H7 (cell line): ENCODE measurements at regions not wholly inside any gene's neighbourhood (a gene's known extent, or its start where the extent isn't known, plus 50 kb on each side); places are given as distances from the start of the nearest gene placed in this dataset.
"Not testable (repeated sequence)": the region's sequence is repeated elsewhere in the genome, so short reads cannot be mapped to it uniquely, and the experiment has no call there.

ENCODE experiments used
- DNase-seq: peaks from one replicate; pipeline ENCODE4 v3.0.0; 2012
- H3K27me3 ChIP-seq: 2 replicates; pipeline ENCODE4 v1.6.0; 2011; ENCODE audit warnings: mild to moderate bottlenecking, low read length; ENCODE audit not compliant: control insufficient read depth, insufficient read depth
- H3K36me3 ChIP-seq: replicated peaks from 2 replicates; pipeline ENCODE4 v1.5.1; 2011; ENCODE audit warnings: low read length; ENCODE audit not compliant: control insufficient read depth, insufficient read depth
- H3K4me3 ChIP-seq: 2 replicates; pipeline ENCODE4 v1.5.1; 2011; ENCODE audit warnings: low read depth, mild to moderate bottlenecking, control low read depth, low read length, moderate library complexity; ENCODE audit not compliant: insufficient read depth

- no peaks in the 10 kb centered on the region for H3K36me3 ChIP-seq
- DNase-seq: peak; percentile 1
- H3K4me3 ChIP-seq: no peak overlapping the region
- no peaks in the 10 kb centered on the region for H3K27me3 ChIP-seq
Observed at GRCh38 chr17:21817791-21818364, 125.6 kb downstream of the KCNJ18 start.

GRCh38 chr17:21823090-21823489 lies 130.8 kb downstream of the KCNJ18 start:
- Histone ChIP-seq H3K36me3 (no peaks in the 10 kb centered on the region), H3K4me3 (no peak overlapping the region), H3K27me3 (no peaks in the 10 kb centered on the region)
- DNase-seq: no peak

- no peaks in the 10 kb centered on the region for H3K27me3 ChIP-seq
- H3K4me3 ChIP-seq: no peak overlapping the region
- DNase-seq: no peak
- H3K36me3 ChIP-seq: no peaks in the 10 kb centered on the region
Observed at GRCh38 chr17:21823643-21824042, 131.3 kb downstream of the KCNJ18 start.

GRCh38 chr17:21841839-21842238 lies 149.5 kb downstream of the KCNJ18 start:
- DNase-seq: no peak
- H3K36me3 ChIP-seq: no peaks in the 10 kb centered on the region
- H3K4me3 ChIP-seq: no peak overlapping the region
- no peaks in the 10 kb centered on the region for H3K27me3 ChIP-seq

GRCh38 chr17:21842332-21843317 lies 150.3 kb downstream of the KCNJ18 start:
- Histone ChIP-seq H3K36me3 (no peaks in the 10 kb centered on the region), H3K27me3 (no peaks in the 10 kb centered on the region)

GRCh38 chr17:21843318-21843865 lies 151.1 kb downstream of the KCNJ18 start:
- Histone ChIP-seq H3K4me3 (no peak overlapping the region), H3K36me3 (no peaks in the 10 kb centered on the region), H3K27me3 (no peaks in the 10 kb centered on the region)
- DNase-seq: peak; percentile 5

More at GRCh38 chr17:21842332-21843317, 150.3 kb downstream of the KCNJ18 start:
- no peak overlapping the region for H3K4me3 ChIP-seq
- peak; percentile 11 for DNase-seq

GRCh38 chr17:21843951-21844590 lies 151.7 kb downstream of the KCNJ18 start:
- Histone ChIP-seq H3K27me3 (no peaks in the 10 kb centered on the region), H3K36me3 (no peaks in the 10 kb centered on the region), H3K4me3 (no peak overlapping the region)
- DNase-seq: no peak

GRCh38 chr17:21848510-21848909 lies 156.2 kb downstream of the KCNJ18 start:
- H3K27me3 ChIP-seq, H3K36me3 ChIP-seq, H3K4me3 ChIP-seq: not testable (repeated sequence)

GRCh38 chr17:21849030-21849429 lies 156.7 kb downstream of the KCNJ18 start:
- not testable (repeated sequence) for H3K36me3 ChIP-seq, H3K27me3 ChIP-seq, DNase-seq, H3K4me3 ChIP-seq

More at GRCh38 chr17:21848510-21848909, 156.2 kb downstream of the KCNJ18 start:
- DNase-seq: not testable (repeated sequence)

- H3K27me3 ChIP-seq, DNase-seq, H3K36me3 ChIP-seq, H3K4me3 ChIP-seq: not testable (repeated sequence)
Observed at GRCh38 chr17:21850614-21851013, 158.3 kb downstream of the KCNJ18 start.
